MCF 10A (cell line): ENCODE measurements at regions not wholly inside any gene's neighbourhood (a gene's known extent, or its start where the extent isn't known, plus 50 kb on each side); places are given as distances from the start of the nearest gene placed in this dataset.
A peak's percentile ranks its signal among the peaks of the same experiment; 100 is the strongest.

Experiments used
- BruUV-seq: library from RNA; stranded (reverse); fragments of 400-500 nt; replicated peaks from 2 replicates; lab custom pipeline; 2021; lab: Mats Ljungman, UMichigan
- CTCF ChIA-PET: fragments of 300-600 bp; sonication (Branson Sonifier 250); formaldehyde crosslinking; extraction: SDS; loops from one replicate; lab custom pipeline; 2021; ENCODE audit warnings: antibody characterized with exemption, inconsistent platforms; lab: Yijun Ruan, JAX
- POLR2A ChIA-PET: fragments of 300-600, 350-650 bp; sonication (Branson Sonifier 250); formaldehyde crosslinking; extraction: SDS; loops from one replicate; lab custom pipeline; 2020; ENCODE audit warnings: antibody characterized with exemption, inconsistent platforms; lab: Yijun Ruan, JAX
- DNase-seq: peaks from one replicate; pipeline ENCODE4 v3.0.0-alpha.2; 2018; ENCODE audit not compliant: unreplicated experiment
- H3K27ac Mint-ChIP-seq: one replicate; pipeline ENCODE4 v1.8.0; 2022; ENCODE audit warnings: mild to moderate bottlenecking, low read depth, mixed read lengths; ENCODE audit not compliant: unreplicated experiment
- H3K27me3 Mint-ChIP-seq: one replicate; pipeline ENCODE4 v1.8.0; 2022; ENCODE audit warnings: mixed read lengths; ENCODE audit not compliant: insufficient read depth, unreplicated experiment
- H3K36me3 Mint-ChIP-seq: one replicate; pipeline ENCODE4 v1.8.0; 2022; ENCODE audit warnings: mild to moderate bottlenecking, moderate library complexity, mixed read lengths; ENCODE audit not compliant: insufficient read depth, unreplicated experiment
- H3K4me1 Mint-ChIP-seq: one replicate; pipeline ENCODE4 v1.8.0; 2022; ENCODE audit warnings: mixed read lengths; ENCODE audit not compliant: insufficient read depth, unreplicated experiment
- H3K4me3 Mint-ChIP-seq: one replicate; pipeline ENCODE4 v1.8.0; 2022; ENCODE audit warnings: mild to moderate bottlenecking, moderate library complexity, mixed read lengths; ENCODE audit not compliant: unreplicated experiment
- H3K9me3 Mint-ChIP-seq: one replicate; pipeline ENCODE4 v1.8.0; 2022; ENCODE audit warnings: mixed read lengths; ENCODE audit not compliant: unreplicated experiment
- intact Hi-C: fragments of 100-400 bp; cut with micrococcal nuclease; formaldehyde crosslinking; loops from 2 replicates; pipeline ENCODE4 v1.14.1; 2022
- TF ChIP-seq, protein P1 (sequence below): fragments of 200-600 bp; IDR thresholded peaks from one replicate; pipeline ENCODE4 v1.8.0; 2022; ENCODE audit warnings: antibody characterized with exemption, mild to moderate bottlenecking; ENCODE audit not compliant: unreplicated experiment

DNA sequence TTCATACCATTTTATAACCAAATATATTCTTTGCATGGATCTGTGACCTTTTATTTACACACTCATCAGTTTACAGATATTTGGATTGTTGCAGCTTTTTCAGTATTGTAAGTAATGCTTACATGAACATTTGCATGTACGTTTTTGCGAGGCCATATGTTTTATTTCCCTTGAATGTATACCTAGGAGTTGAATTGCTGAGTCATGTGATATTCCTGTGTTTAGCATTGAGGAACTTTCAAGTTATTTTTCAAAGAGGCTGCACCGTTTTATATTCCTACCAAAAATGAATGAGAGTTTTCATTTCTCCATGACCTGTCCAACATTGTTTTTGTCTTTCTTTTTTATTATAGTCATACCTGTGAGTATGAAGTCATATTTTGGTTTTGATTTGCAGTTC lies 392.1 kb downstream of the CNTNAP4 start:
- Mint-ChIP-seq H3K27me3 (no peaks in the 10 kb centered on the region), H3K4me3 (no peak overlapping the region), H3K9me3 (no peaks in the 10 kb centered on the region), H3K4me1 (no peaks in the 10 kb centered on the region), H3K27ac (no peak overlapping the region), H3K36me3 (no peaks in the 10 kb centered on the region)
- ChIA-PET CTCF (no interaction called here), POLR2A (no interaction called here)
- TF ChIP-seq, protein P1, sequence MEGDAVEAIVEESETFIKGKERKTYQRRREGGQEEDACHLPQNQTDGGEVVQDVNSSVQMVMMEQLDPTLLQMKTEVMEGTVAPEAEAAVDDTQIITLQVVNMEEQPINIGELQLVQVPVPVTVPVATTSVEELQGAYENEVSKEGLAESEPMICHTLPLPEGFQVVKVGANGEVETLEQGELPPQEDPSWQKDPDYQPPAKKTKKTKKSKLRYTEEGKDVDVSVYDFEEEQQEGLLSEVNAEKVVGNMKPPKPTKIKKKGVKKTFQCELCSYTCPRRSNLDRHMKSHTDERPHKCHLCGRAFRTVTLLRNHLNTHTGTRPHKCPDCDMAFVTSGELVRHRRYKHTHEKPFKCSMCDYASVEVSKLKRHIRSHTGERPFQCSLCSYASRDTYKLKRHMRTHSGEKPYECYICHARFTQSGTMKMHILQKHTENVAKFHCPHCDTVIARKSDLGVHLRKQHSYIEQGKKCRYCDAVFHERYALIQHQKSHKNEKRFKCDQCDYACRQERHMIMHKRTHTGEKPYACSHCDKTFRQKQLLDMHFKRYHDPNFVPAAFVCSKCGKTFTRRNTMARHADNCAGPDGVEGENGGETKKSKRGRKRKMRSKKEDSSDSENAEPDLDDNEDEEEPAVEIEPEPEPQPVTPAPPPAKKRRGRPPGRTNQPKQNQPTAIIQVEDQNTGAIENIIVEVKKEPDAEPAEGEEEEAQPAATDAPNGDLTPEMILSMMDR: no peak
- DNase-seq: no peak
- intact Hi-C loops: loop anchor here (5.0 kb wide), 1 partner anchor 373 kb away; no protein-coding TSS in a partner anchor
- no TSS peak for BruUV-seq

DNA sequence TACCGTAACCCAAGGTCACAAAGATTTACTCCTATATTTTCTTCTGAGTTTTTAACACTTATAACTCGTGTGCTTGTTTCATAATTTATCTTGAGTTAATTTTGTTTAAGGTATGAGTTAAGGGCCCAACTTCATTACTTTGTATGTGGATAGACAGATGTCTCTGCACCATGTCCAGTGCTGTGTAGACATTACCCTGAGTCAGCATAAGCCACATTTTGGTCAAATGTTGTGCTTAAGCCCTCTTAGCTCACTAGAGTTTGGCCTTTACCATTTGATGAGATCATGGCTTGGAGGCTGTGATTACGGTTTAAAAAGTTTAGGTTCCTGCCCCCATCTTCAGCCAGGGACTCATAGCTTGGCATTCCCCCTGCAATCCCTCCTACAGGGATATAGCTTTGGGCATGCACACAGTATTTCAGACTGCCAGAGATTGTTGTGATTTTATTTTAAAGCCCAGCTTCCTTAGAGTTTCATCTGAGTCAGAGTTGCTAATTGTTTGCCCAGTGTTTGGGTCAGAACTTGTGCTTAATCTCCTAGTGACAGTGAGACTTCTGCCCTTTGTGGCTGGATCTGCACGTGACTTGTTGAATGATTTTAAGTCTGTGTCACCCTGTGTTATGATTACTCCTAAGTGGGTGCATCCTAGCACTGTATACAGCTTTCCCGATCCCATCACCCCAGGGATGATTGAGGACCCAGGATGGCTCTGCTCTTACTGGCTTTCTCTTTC lies 393.1 kb downstream of the CNTNAP4 start:
- ChIA-PET CTCF (interaction anchor here (0.6 to 1.6 kb wide), 7 partner anchors 12 to 870 kb away, joined by 3 to 8 read pairs (median 3); no protein-coding TSS in a partner anchor), POLR2A (no interaction called here)
- no peaks in the 10 kb centered on the region for H3K27me3 Mint-ChIP-seq
- TF ChIP-seq, protein P1: no peak
- no peaks in the 10 kb centered on the region for H3K4me1 Mint-ChIP-seq
- H3K4me3 Mint-ChIP-seq: no peak overlapping the region
- intact Hi-C loops: no loop called here
- no peaks in the 10 kb centered on the region for H3K9me3 Mint-ChIP-seq
- no peaks in the 10 kb centered on the region for H3K36me3 Mint-ChIP-seq
- DNase-seq: no peak
- H3K27ac Mint-ChIP-seq: no peak overlapping the region
- no TSS peak for BruUV-seq

DNA sequence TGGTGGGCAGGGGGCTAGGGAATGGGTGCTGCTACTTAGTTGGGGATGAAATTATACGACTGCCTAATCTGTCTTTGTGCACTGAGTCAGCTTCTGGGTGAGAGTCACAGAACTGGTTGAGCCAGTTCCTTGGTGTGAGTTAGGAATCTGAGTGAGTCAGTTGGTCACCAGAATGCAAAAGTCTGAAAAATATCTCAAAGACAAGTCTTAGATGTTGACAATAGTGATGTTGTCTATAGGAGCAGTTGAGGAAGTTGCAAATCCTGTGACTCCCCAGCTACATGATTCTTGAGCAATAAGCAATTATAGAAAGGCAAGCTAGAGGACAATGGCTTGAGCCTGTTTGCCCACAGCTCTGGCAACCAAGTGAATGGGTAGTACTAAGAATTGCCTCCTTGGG lies 399.2 kb downstream of the CNTNAP4 start:
- Mint-ChIP-seq H3K9me3 (no peaks in the 10 kb centered on the region), H3K27me3 (no peaks in the 10 kb centered on the region), H3K4me1 (peaks cover 5% of the 10 kb centered on the region), H3K4me3 (no peak overlapping the region), H3K36me3 (no peaks in the 10 kb centered on the region), H3K27ac (peak overlapping the region; percentile 51)
- no TSS peak for BruUV-seq
- intact Hi-C loops: no loop called here
- DNase-seq: peak; percentile 20
- ChIA-PET CTCF (interaction anchor here (0.9 to 1.8 kb wide), 5 partner anchors 10 to 396 kb away, joined by 3 to 5 read pairs (median 3); no protein-coding TSS in a partner anchor), POLR2A (no interaction called here)
- TF ChIP-seq, protein P1: no peak

DNA sequence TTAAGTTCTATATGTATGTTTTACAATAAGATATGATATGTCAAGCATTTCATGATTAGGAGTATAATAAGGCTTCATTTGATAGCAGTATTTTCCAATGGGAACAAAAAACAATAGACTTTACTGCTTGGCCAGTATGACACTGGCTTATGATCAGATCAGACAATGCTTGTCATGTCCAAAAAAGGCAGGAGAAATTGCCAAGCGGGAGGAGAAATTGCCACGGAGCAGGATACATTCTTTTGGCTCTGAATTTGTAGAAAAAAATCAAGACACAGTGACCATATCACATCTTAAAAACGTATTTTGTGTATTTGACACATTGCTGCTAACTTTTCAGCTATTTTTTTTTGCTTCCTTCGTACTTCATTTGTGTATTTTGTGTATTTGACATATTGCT lies 404.1 kb downstream of the CNTNAP4 start:
- ChIA-PET POLR2A (interaction anchor here (0.6 kb wide), 1 partner anchor 211 kb away, joined by 3 read pairs; no protein-coding TSS in a partner anchor), CTCF (interaction anchor here (1.1 kb wide), 1 partner anchor 489 kb away, joined by 3 read pairs; no protein-coding TSS in a partner anchor)
- Mint-ChIP-seq H3K36me3 (no peaks in the 10 kb centered on the region), H3K27ac (no peak overlapping the region), H3K4me3 (no peak overlapping the region), H3K27me3 (no peaks in the 10 kb centered on the region), H3K9me3 (no peaks in the 10 kb centered on the region), H3K4me1 (peaks cover 2% of the 10 kb centered on the region)
- TF ChIP-seq, protein P1: no peak
- DNase-seq: no peak
- intact Hi-C loops: no loop called here
- BruUV-seq: no TSS peak
